Activated CD4-positive, alpha-beta T cell treated with anti-CD3 and anti-CD28 coated beads, Interleukin-2, amount 50 U/mL, for 24 hours (primary cell): ENCODE measurements at regions not wholly inside any gene's neighbourhood (a gene's known extent, or its start where the extent isn't known, plus 50 kb on each side); places are given as distances from the start of the nearest gene placed in this dataset.

ENCODE experiments used
- DNase-seq, 2 donors: peaks; one replicate each; pipeline ENCODE4 v3.0.0-alpha.2; 2020; ENCODE audit warnings: low read depth in 1 of 2, low spot score in 1 of 2

- no peak for DNase-seq
Measured at GRCh38 chr17:77481476-77482374, 341.0 kb downstream of the SEC14L1 start.

GRCh38 chr17:77482375-77483127, 341.8 kb downstream of the SEC14L1 start:
- DNase-seq: no peak

- no peak for DNase-seq
Measured at GRCh38 chr17:77483128-77483598, 342.4 kb downstream of the SEC14L1 start.

GRCh38 chr17:77484111-77484510, 343.3 kb downstream of the SEC14L1 start:
- no peak for DNase-seq

- DNase-seq: no peak
Measured at GRCh38 chr17:77485089-77485833, 344.5 kb downstream of the SEC14L1 start.

GRCh38 chr17:77487211-77487629, 346.5 kb downstream of the SEC14L1 start:
- no peak for DNase-seq

- no peak for DNase-seq
Measured at GRCh38 chr17:77487677-77488530, 347.1 kb downstream of the SEC14L1 start.

GRCh38 chr17:77488531-77489238, 347.9 kb downstream of the SEC14L1 start:
- DNase-seq: no peak

GRCh38 chr17:77489239-77489892, 348.6 kb downstream of the SEC14L1 start:
- no peak for DNase-seq

GRCh38 chr17:77489893-77490255, 349.1 kb downstream of the SEC14L1 start:
- DNase-seq: no peak

- no peak for DNase-seq
Measured at GRCh38 chr17:77490361-77491183, 349.8 kb downstream of the SEC14L1 start.

- DNase-seq: no peak
Measured at GRCh38 chr17:77491921-77492445, 351.2 kb downstream of the SEC14L1 start.

GRCh38 chr17:77492446-77493237, 351.9 kb downstream of the SEC14L1 start:
- no peak for DNase-seq

- no peak for DNase-seq
Measured at GRCh38 chr17:77493238-77493820, 352.6 kb downstream of the SEC14L1 start.

GRCh38 chr17:77493901-77494663, 353.3 kb downstream of the SEC14L1 start:
- DNase-seq: no peak
